GM12865 (cell line): ENCODE measurements at regions not wholly inside any gene's neighbourhood (a gene's known extent, or its start where the extent isn't known, plus 50 kb on each side); places are given as distances from the start of the nearest gene placed in this dataset.

Experiments used
- DNase-seq: peaks from one replicate; pipeline ENCODE4 v3.0.0; 2010; ENCODE audit warnings: low read depth
- H3K4me3 ChIP-seq: 2 replicates; pipeline ENCODE4 v1.5.1; 2011; ENCODE audit warnings: mild to moderate bottlenecking, low read depth, low read length, control low read depth
- TF ChIP-seq, protein P1 (sequence below): IDR thresholded peaks from 2 replicates; pipeline ENCODE4 v1.5.1; 2011; ENCODE audit warnings: low read length, control low read depth, low read depth, inconsistent platforms; ENCODE audit not compliant: insufficient read depth; ENCODE audit errors: missing control alignments

DNA sequence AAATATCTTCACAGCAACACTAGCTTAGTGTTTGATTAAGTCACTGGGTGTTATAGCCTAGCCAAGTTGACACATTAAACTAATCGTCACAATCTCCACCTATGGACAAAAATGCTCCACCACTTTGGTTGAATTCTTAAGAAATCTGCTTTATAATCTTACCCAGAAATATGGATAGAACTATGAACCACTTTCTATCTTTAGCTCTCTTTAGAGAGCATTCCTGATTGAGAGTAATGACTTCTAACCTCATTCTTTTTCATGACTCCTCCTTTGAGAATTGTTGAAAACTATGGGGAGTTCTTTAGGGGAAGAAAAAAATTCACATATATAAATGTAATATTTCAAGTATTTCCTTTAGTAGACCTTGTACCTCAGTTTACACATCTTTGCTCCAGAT lies 1282.2 kb upstream of the ZEB2 start:
- H3K4me3 ChIP-seq: no peak overlapping the region
- TF ChIP-seq, protein P1, sequence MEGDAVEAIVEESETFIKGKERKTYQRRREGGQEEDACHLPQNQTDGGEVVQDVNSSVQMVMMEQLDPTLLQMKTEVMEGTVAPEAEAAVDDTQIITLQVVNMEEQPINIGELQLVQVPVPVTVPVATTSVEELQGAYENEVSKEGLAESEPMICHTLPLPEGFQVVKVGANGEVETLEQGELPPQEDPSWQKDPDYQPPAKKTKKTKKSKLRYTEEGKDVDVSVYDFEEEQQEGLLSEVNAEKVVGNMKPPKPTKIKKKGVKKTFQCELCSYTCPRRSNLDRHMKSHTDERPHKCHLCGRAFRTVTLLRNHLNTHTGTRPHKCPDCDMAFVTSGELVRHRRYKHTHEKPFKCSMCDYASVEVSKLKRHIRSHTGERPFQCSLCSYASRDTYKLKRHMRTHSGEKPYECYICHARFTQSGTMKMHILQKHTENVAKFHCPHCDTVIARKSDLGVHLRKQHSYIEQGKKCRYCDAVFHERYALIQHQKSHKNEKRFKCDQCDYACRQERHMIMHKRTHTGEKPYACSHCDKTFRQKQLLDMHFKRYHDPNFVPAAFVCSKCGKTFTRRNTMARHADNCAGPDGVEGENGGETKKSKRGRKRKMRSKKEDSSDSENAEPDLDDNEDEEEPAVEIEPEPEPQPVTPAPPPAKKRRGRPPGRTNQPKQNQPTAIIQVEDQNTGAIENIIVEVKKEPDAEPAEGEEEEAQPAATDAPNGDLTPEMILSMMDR: no peak
- no peak for DNase-seq

DNA sequence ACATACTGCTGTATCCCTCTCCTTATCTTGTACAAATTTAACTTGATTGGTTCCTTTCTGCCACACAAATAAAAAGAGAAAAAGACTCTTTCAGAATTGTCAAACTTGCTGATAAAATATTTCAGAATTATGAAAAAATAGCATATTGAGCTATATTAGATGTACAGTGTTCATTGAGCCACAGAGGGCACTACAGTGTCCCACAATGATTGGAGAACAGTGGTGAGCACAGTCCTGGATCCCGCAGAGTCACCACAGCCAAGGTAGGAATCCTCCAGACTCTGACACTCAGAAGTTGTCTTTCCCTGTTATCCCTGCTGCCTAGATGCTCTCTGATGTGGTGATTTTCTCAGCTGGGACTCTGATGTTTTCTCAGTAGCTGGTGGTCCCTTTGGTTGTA lies 1281.3 kb upstream of the ZEB2 start:
- DNase-seq: no peak
- TF ChIP-seq, protein P1: no peak

DNA sequence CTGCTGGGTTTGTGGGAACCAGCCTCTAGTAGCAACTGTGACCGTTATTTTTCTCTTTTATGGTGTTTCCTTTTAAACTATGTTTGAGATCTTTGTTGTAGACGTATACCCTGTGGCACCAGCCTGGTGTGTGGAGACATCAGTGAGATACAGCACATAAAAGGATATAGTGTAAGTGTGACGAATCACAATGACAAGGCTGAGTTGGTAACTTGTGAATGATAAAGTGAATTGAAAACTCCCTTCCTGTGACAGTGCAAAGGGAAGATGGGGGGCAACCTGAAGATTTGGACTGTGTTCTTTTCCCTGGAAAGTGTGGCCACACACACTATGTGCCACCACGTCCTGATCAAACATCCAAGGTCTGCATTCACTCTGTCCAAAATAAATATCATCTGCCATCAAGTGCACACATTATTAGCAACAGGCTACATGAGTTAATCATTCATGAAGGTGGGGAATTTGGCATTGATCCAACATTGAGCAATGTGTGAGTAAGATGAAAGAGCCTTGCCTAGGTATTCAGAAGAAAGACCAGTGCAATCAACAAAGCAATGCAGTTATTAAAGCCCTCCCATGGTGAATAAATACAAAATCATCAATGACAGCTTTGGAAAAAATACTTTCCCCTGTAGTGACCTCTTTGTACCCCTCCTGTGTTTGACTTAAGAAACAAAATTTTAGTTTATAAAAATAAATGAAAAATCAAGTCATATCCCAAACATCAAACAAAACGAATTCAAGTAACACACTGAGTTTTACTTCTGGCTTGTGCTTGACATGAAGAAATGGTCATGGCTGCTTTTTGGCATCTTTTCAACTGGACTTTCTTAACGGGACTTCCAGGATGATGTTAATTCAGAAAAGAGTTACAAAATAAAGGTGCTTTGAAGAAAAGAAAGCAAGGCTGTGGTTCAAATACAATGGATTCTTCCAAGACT lies 1280.5 kb upstream of the ZEB2 start:
- TF ChIP-seq, protein P1: no peak
- no peak for DNase-seq
- H3K4me3 ChIP-seq: no peak overlapping the region

More for the DNA sequence above, 1281.3 kb upstream of the ZEB2 start:
- H3K4me3 ChIP-seq: no peak overlapping the region

DNA sequence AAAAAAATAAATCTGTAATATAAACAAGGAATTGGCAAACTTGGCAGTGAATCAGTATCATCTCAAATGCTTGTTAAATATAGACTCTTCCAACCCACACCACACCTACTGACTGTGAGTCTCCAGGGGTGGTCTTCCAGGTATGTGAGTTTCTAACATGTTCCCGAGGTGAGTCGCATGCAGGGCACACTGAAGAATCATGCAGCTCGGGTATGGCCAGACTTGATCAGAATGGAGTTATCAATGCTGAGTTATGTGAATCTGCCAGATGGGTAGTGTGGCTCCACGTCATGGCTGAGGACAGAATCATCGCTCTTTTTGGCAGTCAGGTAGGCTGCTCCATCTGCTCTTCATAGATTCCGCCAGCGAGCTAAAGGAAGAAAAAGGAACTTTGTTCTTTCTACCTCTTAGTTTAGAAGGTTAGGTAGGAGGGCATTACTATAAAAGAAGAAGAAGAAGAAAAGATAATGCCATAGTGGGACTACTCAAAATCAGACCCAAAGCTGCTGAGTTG lies 1279.7 kb upstream of the ZEB2 start:
- TF ChIP-seq, protein P1: no peak
- no peak for DNase-seq
- H3K4me3 ChIP-seq: no peak overlapping the region

DNA sequence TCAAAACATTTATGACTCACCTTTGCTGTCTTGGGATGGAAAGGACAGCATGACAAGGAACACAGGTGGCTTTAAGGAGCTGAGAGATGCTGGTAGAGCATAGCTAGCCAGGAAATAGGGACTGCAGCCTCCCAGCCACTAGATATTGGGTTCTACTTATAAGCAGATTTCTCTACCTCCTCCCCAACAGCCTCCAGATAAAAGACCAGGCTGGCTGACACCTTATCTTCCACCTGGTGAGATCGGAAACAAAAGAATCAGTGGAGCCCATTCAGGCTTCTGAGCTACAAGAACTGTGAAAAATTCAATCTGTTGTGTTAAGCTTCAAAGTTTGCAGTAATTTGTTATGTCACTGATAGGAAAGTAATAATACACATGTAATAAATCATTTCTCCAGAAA lies 1278.5 kb upstream of the ZEB2 start:
- H3K4me3 ChIP-seq: no peak overlapping the region
- DNase-seq: no peak
- TF ChIP-seq, protein P1: no peak

DNA sequence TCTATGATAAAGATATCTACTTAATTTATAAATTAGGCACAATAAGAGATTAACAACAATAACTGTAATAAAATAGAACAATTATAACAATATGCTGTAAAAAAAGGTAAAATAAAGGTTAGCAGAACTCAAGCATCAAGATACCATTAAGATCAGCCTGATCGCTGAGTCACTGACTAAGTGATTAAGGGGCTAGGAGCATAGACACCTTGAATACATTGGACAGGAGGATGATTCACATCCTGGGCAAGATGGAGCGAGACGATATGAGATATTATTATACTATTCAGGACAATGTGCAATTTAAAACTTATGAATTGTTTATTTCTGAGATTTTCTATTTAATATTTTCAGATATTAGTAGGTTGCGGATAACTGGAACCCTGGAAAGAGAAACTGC lies 1277.8 kb upstream of the ZEB2 start:
- TF ChIP-seq, protein P1: no peak
- no peak for DNase-seq
- H3K4me3 ChIP-seq: no peak overlapping the region
